Stomach (tissue), 4 donors: ENCODE measurements at regions not wholly inside any gene's neighbourhood (a gene's known extent, or its start where the extent isn't known, plus 50 kb on each side); places are given as distances from the start of the nearest gene placed in this dataset.

Experiments
- EP300 ChIP-seq: sonication (generic); formaldehyde crosslinking; IDR thresholded peaks from one replicate; pipeline ENCODE4 v1.6.1; 2017; ENCODE audit warnings: antibody characterized with exemption
- POLR2A ChIP-seq, 4 donors: fragments of 450-650 bp; IDR thresholded peaks; one replicate each; pipeline ENCODE4 v1.6.1; 2016; ENCODE audit warnings: antibody characterized with exemption in 4 of 4, control low read depth in 2 of 4, mild to moderate bottlenecking in 1 of 4, moderate library complexity in 1 of 4
- POLR2AphosphoS5 ChIP-seq, 3 donors: sonication (generic); formaldehyde crosslinking; IDR thresholded peaks; one replicate each; pipeline ENCODE4 v1.6.1; 2016; ENCODE audit warnings: antibody characterized with exemption in 3 of 3
- TF ChIP-seq, protein P1 (sequence below), 7 experiments: fragments of 450-650 bp in 4 of 7; fragments of 200-600 bp in 3 of 7; sonication (generic) in 3 of 7; IDR thresholded peaks; one replicate each; pipeline ENCODE4 v1.5.1; 2016 to 2019; ENCODE audit warnings: antibody characterized with exemption in 7 of 7, control low read depth in 2 of 7, mild to moderate bottlenecking in 1 of 7

DNA sequence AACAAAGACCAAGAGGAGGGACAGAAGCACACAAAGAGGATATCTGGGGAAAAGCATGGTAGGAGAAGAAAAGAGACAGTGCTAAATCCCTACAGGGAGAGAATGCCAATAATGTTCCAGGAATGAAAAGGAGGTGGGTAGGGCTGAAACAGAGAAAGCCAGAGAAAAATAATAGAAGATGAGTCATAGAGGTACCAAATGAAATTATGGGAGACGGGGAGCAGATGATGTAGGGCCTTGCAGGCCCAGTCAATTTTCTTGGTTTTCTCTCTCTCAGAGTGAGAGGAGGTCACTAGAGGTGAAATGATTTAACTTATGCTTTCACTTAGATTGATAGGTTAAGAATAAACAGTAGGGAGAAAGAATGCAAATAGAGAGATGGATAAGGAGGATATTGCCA lies 61.5 kb downstream of the RPRM start:
- TF ChIP-seq, protein P1, sequence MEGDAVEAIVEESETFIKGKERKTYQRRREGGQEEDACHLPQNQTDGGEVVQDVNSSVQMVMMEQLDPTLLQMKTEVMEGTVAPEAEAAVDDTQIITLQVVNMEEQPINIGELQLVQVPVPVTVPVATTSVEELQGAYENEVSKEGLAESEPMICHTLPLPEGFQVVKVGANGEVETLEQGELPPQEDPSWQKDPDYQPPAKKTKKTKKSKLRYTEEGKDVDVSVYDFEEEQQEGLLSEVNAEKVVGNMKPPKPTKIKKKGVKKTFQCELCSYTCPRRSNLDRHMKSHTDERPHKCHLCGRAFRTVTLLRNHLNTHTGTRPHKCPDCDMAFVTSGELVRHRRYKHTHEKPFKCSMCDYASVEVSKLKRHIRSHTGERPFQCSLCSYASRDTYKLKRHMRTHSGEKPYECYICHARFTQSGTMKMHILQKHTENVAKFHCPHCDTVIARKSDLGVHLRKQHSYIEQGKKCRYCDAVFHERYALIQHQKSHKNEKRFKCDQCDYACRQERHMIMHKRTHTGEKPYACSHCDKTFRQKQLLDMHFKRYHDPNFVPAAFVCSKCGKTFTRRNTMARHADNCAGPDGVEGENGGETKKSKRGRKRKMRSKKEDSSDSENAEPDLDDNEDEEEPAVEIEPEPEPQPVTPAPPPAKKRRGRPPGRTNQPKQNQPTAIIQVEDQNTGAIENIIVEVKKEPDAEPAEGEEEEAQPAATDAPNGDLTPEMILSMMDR (IDR thresholded peaks at IDR 0.05): no peak
- TF ChIP-seq EP300: no peak
- TF ChIP-seq POLR2AphosphoS5 (IDR thresholded peaks at IDR 0.05): no peak
- TF ChIP-seq POLR2A (IDR thresholded peaks at IDR 0.05): no peak
